ENCODE measurements at regions not wholly inside any gene's neighbourhood (a gene's known extent, or its start where the extent isn't known, plus 50 kb on each side); places are given as distances from the start of the nearest gene placed in this dataset.

- no peak for TF ChIP-seq EZH2 (IDR thresholded peaks at IDR 0.05; ENCODE audit: low read depth, low read length, severe bottlenecking)
- no peak for TF ChIP-seq SRF (IDR thresholded peaks at IDR 0.05; ENCODE audit: low read depth, low read length)
- no peak for TF ChIP-seq EP300 (IDR thresholded peaks at IDR 0.05; ENCODE audit: borderline replicate concordance in 1 of 2, low read depth in 2 of 2, low read length in 2 of 2)
- TF ChIP-seq CTCF (IDR thresholded peaks at IDR 0.05; ENCODE audit: control extremely low read depth in 1 of 3, insufficient read depth in 1 of 3, low read depth in 1 of 3, low read length in 3 of 3), result no peak
- TF ChIP-seq POLR2AphosphoS5 (IDR thresholded peaks at IDR 0.05; ENCODE audit: low read depth, low read length), result no peak
- no peak for TF ChIP-seq TEAD4 (IDR thresholded peaks at IDR 0.05; ENCODE audit: low read depth, low read length)
- no peak for TF ChIP-seq MAFK (IDR thresholded peaks at IDR 0.05; ENCODE audit: low read depth, low read length)
- TF ChIP-seq POLR2A (IDR thresholded peaks at IDR 0.05; ENCODE audit: control extremely low read depth in 1 of 2, low read depth in 2 of 2, low read length in 2 of 2), result no peak
- no peak for TF ChIP-seq EGR1 (IDR thresholded peaks at IDR 0.05; ENCODE audit: borderline replicate concordance, low read depth, low read length)
- no peak for TF ChIP-seq TAF7 (optimal IDR thresholded peaks at IDR 0.05; ENCODE audit: borderline replicate concordance, low read depth, low read length)
- TF ChIP-seq BACH1 (IDR thresholded peaks at IDR 0.05; ENCODE audit: low read length), result no peak
- TF ChIP-seq TAF1 (IDR thresholded peaks at IDR 0.05; ENCODE audit: low read depth, low read length), result no peak
Measured at GRCh38 chr3:20400281-20400680, 214.3 kb upstream of the SGO1 start.
